ENCODE measurements at regions not wholly inside any gene's neighbourhood (a gene's known extent, or its start where the extent isn't known, plus 50 kb on each side); places are given as distances from the start of the nearest gene placed in this dataset.

DNA sequence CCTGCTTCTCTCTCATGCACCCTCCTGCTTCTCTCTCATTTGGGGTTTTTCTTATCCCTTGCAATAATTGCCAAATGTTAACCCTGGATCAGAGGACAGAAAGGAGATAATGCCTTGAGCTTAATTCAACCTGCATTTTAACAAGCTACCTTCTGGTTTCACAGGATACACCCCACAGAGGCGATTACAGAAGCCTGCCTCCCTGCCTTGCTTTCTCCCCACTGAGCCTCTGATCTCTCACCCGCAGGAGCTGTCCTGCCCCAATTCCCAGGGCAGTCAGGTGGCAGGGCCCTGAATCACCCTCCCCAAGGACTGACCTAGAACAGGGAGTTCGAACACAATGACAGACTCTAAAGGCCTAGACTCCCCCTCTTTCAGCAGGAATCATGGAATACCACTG, 959.5 kb downstream of the GRID1 start:
- TF ChIP-seq POLR2AphosphoS5 (IDR thresholded peaks at IDR 0.05; ENCODE audit: low read depth) (no peak), EZH2phosphoT487 (IDR thresholded peaks at IDR 0.05; ENCODE audit: unreplicated experiment) (no peak), EZH2 (IDR thresholded peaks at IDR 0.05; ENCODE audit: low read depth, unreplicated experiment) (no peak), JUNB (IDR thresholded peaks at IDR 0.05; ENCODE audit: unreplicated experiment) (no peak), NANOG (IDR thresholded peaks at IDR 0.05; ENCODE audit: borderline replicate concordance) (no peak)
- TF ChIP-seq, protein P1, sequence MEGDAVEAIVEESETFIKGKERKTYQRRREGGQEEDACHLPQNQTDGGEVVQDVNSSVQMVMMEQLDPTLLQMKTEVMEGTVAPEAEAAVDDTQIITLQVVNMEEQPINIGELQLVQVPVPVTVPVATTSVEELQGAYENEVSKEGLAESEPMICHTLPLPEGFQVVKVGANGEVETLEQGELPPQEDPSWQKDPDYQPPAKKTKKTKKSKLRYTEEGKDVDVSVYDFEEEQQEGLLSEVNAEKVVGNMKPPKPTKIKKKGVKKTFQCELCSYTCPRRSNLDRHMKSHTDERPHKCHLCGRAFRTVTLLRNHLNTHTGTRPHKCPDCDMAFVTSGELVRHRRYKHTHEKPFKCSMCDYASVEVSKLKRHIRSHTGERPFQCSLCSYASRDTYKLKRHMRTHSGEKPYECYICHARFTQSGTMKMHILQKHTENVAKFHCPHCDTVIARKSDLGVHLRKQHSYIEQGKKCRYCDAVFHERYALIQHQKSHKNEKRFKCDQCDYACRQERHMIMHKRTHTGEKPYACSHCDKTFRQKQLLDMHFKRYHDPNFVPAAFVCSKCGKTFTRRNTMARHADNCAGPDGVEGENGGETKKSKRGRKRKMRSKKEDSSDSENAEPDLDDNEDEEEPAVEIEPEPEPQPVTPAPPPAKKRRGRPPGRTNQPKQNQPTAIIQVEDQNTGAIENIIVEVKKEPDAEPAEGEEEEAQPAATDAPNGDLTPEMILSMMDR (conservative IDR thresholded peaks at IDR 0.05; ENCODE audit: low read depth in 2 of 2) = no peak
- TF ChIP-seq, protein P2, sequence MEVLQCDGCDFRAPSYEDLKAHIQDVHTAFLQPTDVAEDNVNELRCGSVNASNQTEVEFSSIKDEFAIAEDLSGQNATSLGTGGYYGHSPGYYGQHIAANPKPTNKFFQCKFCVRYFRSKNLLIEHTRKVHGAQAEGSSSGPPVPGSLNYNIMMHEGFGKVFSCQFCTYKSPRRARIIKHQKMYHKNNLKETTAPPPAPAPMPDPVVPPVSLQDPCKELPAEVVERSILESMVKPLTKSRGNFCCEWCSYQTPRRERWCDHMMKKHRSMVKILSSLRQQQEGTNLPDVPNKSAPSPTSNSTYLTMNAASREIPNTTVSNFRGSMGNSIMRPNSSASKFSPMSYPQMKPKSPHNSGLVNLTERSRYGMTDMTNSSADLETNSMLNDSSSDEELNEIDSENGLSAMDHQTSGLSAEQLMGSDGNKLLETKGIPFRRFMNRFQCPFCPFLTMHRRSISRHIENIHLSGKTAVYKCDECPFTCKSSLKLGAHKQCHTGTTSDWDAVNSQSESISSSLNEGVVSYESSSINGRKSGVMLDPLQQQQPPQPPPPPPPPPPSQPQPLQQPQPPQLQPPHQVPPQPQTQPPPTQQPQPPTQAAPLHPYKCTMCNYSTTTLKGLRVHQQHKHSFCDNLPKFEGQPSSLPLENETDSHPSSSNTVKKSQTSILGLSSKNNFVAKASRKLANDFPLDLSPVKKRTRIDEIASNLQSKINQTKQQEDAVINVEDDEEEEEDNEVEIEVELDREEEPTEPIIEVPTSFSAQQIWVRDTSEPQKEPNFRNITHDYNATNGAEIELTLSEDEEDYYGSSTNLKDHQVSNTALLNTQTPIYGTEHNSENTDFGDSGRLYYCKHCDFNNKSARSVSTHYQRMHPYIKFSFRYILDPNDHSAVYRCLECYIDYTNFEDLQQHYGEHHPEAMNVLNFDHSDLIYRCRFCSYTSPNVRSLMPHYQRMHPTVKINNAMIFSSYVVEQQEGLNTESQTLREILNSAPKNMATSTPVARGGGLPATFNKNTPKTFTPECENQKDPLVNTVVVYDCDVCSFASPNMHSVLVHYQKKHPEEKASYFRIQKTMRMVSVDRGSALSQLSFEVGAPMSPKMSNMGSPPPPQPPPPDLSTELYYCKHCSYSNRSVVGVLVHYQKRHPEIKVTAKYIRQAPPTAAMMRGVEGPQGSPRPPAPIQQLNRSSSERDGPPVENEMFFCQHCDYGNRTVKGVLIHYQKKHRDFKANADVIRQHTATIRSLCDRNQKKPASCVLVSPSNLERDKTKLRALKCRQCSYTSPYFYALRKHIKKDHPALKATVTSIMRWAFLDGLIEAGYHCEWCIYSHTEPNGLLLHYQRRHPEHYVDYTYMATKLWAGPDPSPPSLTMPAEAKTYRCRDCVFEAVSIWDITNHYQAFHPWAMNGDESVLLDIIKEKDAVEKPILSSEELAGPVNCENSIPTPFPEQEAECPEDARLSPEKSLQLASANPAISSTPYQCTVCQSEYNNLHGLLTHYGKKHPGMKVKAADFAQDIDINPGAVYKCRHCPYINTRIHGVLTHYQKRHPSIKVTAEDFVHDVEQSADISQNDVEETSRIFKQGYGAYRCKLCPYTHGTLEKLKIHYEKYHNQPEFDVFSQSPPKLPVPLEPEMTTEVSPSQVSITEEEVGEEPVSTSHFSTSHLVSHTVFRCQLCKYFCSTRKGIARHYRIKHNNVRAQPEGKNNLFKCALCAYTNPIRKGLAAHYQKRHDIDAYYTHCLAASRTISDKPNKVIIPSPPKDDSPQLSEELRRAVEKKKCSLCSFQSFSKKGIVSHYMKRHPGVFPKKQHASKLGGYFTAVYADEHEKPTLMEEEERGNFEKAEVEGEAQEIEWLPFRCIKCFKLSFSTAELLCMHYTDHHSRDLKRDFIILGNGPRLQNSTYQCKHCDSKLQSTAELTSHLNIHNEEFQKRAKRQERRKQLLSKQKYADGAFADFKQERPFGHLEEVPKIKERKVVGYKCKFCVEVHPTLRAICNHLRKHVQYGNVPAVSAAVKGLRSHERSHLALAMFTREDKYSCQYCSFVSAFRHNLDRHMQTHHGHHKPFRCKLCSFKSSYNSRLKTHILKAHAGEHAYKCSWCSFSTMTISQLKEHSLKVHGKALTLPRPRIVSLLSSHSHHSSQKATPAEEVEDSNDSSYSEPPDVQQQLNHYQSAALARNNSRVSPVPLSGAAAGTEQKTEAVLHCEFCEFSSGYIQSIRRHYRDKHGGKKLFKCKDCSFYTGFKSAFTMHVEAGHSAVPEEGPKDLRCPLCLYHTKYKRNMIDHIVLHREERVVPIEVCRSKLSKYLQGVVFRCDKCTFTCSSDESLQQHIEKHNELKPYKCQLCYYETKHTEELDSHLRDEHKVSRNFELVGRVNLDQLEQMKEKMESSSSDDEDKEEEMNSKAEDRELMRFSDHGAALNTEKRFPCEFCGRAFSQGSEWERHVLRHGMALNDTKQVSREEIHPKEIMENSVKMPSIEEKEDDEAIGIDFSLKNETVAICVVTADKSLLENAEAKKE (CRISPR knock-in tag; IDR thresholded peaks at IDR 0.05) = no peak
- TF ChIP-seq, protein P3, sequence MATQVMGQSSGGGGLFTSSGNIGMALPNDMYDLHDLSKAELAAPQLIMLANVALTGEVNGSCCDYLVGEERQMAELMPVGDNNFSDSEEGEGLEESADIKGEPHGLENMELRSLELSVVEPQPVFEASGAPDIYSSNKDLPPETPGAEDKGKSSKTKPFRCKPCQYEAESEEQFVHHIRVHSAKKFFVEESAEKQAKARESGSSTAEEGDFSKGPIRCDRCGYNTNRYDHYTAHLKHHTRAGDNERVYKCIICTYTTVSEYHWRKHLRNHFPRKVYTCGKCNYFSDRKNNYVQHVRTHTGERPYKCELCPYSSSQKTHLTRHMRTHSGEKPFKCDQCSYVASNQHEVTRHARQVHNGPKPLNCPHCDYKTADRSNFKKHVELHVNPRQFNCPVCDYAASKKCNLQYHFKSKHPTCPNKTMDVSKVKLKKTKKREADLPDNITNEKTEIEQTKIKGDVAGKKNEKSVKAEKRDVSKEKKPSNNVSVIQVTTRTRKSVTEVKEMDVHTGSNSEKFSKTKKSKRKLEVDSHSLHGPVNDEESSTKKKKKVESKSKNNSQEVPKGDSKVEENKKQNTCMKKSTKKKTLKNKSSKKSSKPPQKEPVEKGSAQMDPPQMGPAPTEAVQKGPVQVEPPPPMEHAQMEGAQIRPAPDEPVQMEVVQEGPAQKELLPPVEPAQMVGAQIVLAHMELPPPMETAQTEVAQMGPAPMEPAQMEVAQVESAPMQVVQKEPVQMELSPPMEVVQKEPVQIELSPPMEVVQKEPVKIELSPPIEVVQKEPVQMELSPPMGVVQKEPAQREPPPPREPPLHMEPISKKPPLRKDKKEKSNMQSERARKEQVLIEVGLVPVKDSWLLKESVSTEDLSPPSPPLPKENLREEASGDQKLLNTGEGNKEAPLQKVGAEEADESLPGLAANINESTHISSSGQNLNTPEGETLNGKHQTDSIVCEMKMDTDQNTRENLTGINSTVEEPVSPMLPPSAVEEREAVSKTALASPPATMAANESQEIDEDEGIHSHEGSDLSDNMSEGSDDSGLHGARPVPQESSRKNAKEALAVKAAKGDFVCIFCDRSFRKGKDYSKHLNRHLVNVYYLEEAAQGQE (IDR thresholded peaks at IDR 0.05; ENCODE audit: unreplicated experiment) = no peak

All from GM23338 (cell line).